GM20431 (cell line): ENCODE measurements at regions not wholly inside any gene's neighbourhood (a gene's known extent, or its start where the extent isn't known, plus 50 kb on each side); places are given as distances from the start of the nearest gene placed in this dataset.

Experiments used
- in situ Hi-C: fragments of 300-500 bp; cut with MseI, MboI; formaldehyde crosslinking; loops from one replicate; pipeline ENCODE4 v1.15.0; 2020; ENCODE audit warnings: low sequenced_read_pairs; ENCODE audit not compliant: unreplicated experiment

DNA sequence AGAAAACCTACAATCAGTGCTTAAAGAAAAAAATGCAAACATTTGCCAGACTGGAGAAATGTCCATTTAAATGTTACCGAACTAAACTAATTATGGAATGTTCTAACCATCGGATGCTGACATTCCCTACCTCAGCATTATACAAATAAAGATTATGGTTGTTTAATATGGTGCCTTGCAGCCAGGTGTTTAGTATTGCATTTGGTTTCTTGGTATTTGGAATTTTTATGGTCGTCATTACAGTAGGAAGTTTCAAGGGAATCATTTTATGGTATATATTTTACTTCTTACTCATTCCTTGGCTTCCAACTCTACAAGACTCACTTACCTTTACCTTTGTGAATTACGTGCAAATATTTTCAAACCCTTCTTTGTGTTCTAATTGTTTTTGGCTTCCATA lies 103.1 kb upstream of the PNPLA4 start:
- in situ Hi-C loops, result no loop called here

GRCh38 chrX:8027827-8028226 lies 100.6 kb upstream of the PNPLA4 start:
- in situ Hi-C loops, result no loop called here

- in situ Hi-C loops, result no loop called here
These were observed 98.5 kb upstream of the PNPLA4 start for GRCh38 chrX:8025705-8026104.

GRCh38 chrX:8018934-8019333 lies 91.7 kb upstream of the PNPLA4 start:
- in situ Hi-C loops, result no loop called here

GRCh38 chrX:8010105-8010504 lies 82.9 kb upstream of the PNPLA4 start:
- in situ Hi-C loops, result no loop called here

- in situ Hi-C loops, result no loop called here
These were observed 78.6 kb upstream of the PNPLA4 start for GRCh38 chrX:8005678-8006347.

GRCh38 chrX:8003147-8003883 lies 76.1 kb upstream of the PNPLA4 start:
- in situ Hi-C loops, result no loop called here

- in situ Hi-C loops, result loop anchor here (25.0 kb wide), 1 partner anchor 740 kb away; the partner anchor contains the start of gene ANOS1
These were observed 69.6 kb upstream of the PNPLA4 start for GRCh38 chrX:7996851-7997250.

- in situ Hi-C loops, result loop anchor here (25.0 kb wide), 1 partner anchor 741 kb away; the partner anchor contains the start of gene ANOS1
These were observed 69.2 kb upstream of the PNPLA4 start for GRCh38 chrX:7996414-7996813.

DNA sequence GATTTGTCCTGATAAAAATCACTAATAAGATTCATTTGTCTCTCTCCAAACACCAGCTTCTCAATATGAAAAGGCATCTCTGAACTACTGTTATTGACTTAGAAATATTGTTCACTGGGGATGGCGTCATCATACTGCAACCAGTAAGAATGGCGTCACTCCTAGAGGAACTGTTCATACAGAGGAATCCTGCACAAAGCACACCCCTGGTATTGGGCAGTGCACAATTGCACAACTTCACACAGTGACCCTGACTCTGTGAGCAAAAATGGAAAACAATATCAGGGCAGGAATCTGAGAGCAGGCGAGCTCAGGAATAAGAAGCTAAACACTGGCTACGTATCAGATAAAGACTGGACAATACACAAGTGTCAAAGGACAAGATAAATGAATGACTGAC lies 66.7 kb upstream of the PNPLA4 start:
- in situ Hi-C loops, result loop anchor here (25.0 kb wide), 1 partner anchor 743 kb away; the partner anchor contains the start of gene ANOS1

DNA sequence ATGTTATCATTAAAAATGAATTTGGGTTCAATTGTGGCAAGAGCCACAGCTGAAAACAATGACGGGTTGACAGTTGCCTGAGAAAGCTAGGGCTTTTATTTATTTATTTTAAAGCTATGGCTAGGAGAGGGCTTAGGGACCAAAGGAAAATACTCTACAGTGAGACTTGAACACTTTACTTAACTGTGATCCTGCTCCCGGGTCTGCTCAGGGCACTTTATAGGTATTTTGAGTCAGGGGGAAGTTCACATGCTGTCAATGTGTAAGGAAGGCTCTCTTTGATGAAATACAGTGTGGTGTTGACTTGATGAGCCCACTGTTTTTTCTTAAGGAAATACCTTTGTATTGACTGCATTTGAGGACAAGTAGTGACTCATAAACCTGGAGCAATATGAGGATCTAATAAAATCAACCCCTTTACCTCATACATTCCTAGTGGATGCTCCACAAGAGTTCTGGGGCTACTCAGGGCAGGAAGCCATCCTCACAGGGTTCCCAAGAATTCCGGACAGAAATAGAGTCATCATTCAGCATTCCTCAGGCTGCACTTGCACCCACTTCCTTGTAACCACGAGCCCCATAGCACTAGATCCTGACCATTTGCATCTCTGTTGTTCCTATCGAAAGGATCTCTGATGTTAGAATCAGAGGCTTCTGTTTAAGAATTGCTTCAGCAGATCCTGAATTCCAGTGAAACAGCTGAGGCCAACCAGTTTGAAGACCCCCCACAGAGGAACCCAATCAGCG lies 61.0 kb upstream of the PNPLA4 start:
- in situ Hi-C loops, result loop anchor here (25.0 kb wide), 1 partner anchor 749 kb away; the partner anchor contains the start of gene ANOS1

- in situ Hi-C loops, result loop anchor here (25.0 kb wide), 1 partner anchor 750 kb away; the partner anchor contains the start of gene ANOS1
These were observed 60.2 kb upstream of the PNPLA4 start for GRCh38 chrX:7987160-7988012.

- in situ Hi-C loops, result loop anchor here (25.0 kb wide), 1 partner anchor 751 kb away; the partner anchor contains the start of gene ANOS1
These were observed 59.5 kb upstream of the PNPLA4 start for GRCh38 chrX:7986738-7987137.

- in situ Hi-C loops, result loop anchor here (25.0 kb wide), 1 partner anchor 752 kb away; the partner anchor contains the start of gene ANOS1
These were observed 58.4 kb upstream of the PNPLA4 start for GRCh38 chrX:7985568-7985967.

DNA sequence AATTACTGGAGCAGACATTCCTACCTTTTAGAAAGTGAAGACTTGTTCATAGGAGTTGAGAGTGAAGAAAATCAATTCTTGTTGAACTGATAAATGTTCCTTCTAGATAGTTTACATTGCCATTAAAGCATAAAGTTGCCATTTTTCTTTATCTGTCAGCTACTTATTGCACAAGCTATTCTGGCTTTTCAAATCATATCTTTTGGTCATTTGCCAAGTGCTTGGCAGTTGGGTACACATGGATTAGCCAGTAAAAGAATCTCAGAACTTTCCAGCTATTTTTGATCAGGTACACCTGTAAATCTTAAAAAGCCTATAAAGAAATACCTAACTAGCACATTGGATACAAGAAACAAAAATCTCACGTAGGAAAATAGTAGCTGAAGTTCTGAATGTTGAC lies 56.4 kb upstream of the PNPLA4 start:
- in situ Hi-C loops, result loop anchor here (25.0 kb wide), 1 partner anchor 754 kb away; the partner anchor contains the start of gene ANOS1
